HepG2 (cell line): ENCODE measurements at regions not wholly inside any gene's neighbourhood (a gene's known extent, or its start where the extent isn't known, plus 50 kb on each side); places are given as distances from the start of the nearest gene placed in this dataset.

Experiments used
- ATAC-seq: fragments of 200-7000 bp; cut with Tn5 transposase; 3 replicates; pipeline ENCODE4 v1.9.1; 2020; ENCODE audit warnings: mild to moderate bottlenecking, moderate library complexity
- BruUV-seq: library from RNA; stranded (reverse); fragments of 400-500 nt; replicated peaks from 2 replicates; lab custom pipeline; 2021; lab: Mats Ljungman, UMichigan
- CTCF ChIA-PET: fragments of 300-600 bp; formaldehyde crosslinking; extraction: SDS; loops from one replicate; lab custom pipeline; 2021; ENCODE audit warnings: low total read pairs, inconsistent platforms, low intra/inter-chr PET ratio; lab: Yijun Ruan, JAX
- POLR2A ChIA-PET: fragments of 350-600 bp; sonication (Branson Sonifier 250); formaldehyde crosslinking; loops from one replicate; lab custom pipeline; 2020; ENCODE audit warnings: antibody characterized with exemption, inconsistent platforms; lab: Yijun Ruan, JAX
- DNase-seq: peaks from one replicate; pipeline ENCODE4 v3.0.0-alpha.2; 2015; ENCODE audit warnings: low spot score
- FAIRE-seq: peaks from 3 replicates; lab custom pipeline; 2011; peaks lifted over from hg19 to GRCh38; lab: Jason Lieb, UNC
- H2AFZ ChIP-seq: one replicate; pipeline ENCODE4 v1.6.1; 2011; ENCODE audit warnings: low read length, inconsistent platforms
- H3K27ac ChIP-seq: fragments of 300-600 bp; 3 replicates; pipeline ENCODE4 v1.8.0; 2011; ENCODE audit warnings: mixed run types, mild to moderate bottlenecking, mixed read lengths, low read length, inconsistent platforms; ENCODE audit not compliant: insufficient read depth; ENCODE audit errors: extremely low read length
- H3K27me3 ChIP-seq, 2 experiments: fragments of 200-600 bp in 1 of 2; 2 replicates in 1 of 2; 3 replicates in 1 of 2; pipeline versions ENCODE4 v1.6.0 to v1.8.0; 2011; ENCODE audit warnings: low read length in 2 of 2, mild to moderate bottlenecking in 2 of 2, moderate library complexity in 2 of 2, inconsistent platforms in 1 of 2; ENCODE audit not compliant: insufficient read depth in 2 of 2, control insufficient read depth in 1 of 2
- H3K36me3 ChIP-seq, 2 experiments: fragments of 200-600 bp in 1 of 2; replicated peaks in 1 of 2; 2 replicates in 1 of 2; 3 replicates in 1 of 2; pipeline versions ENCODE4 v1.5.1 to v1.8.0; 2011; ENCODE audit warnings: low read length in 2 of 2, inconsistent platforms in 1 of 2; ENCODE audit not compliant: insufficient read depth in 2 of 2, control insufficient read depth in 1 of 2
- H3K4me1 ChIP-seq: 2 replicates; pipeline ENCODE4 v1.5.1; 2012; ENCODE audit warnings: low read length, inconsistent platforms; ENCODE audit not compliant: insufficient read depth
- H3K4me2 ChIP-seq: 2 replicates; pipeline ENCODE4 v1.6.0; 2011; ENCODE audit warnings: low read depth, low read length, inconsistent platforms
- H3K4me3 ChIP-seq, 3 experiments: fragments of 200-600 bp in 1 of 3; sonication (generic), shearing (Covaris generic) in 1 of 3; replicated peaks in 1 of 3; 2 replicates each; pipeline ENCODE4 v1.5.1; 2011 to 2016; ENCODE audit warnings: low read length in 3 of 3, inconsistent platforms in 2 of 3, low read depth in 2 of 3, mild to moderate bottlenecking in 2 of 3, control low read depth in 1 of 3, mixed read lengths in 1 of 3; ENCODE audit not compliant: insufficient read depth in 1 of 3
- H3K79me2 ChIP-seq: one replicate; pipeline ENCODE4 v1.6.1; 2011; ENCODE audit warnings: low read length, inconsistent platforms; ENCODE audit not compliant: insufficient read depth
- H3K9ac ChIP-seq: 2 replicates; pipeline ENCODE4 v1.6.0; 2011; ENCODE audit warnings: mild to moderate bottlenecking, low read depth, low read length, inconsistent platforms; ENCODE audit not compliant: insufficient read depth
- H3K9me3 ChIP-seq: 2 replicates; pipeline ENCODE4 v1.5.1; 2012; ENCODE audit warnings: mild to moderate bottlenecking, low read length
- H4K20me1 ChIP-seq: 2 replicates; pipeline ENCODE4 v1.6.0; 2011; ENCODE audit warnings: inconsistent platforms, mild to moderate bottlenecking, low read length, moderate library complexity; ENCODE audit not compliant: insufficient read depth
- HNF4A ChIP-seq: sonication (generic); formaldehyde crosslinking; IDR thresholded peaks from 2 replicates; pipeline ENCODE4 v1.4.0; 2020; ENCODE audit warnings: missing genetic modification reagents
- RFX1 ChIP-seq: fragments of 450-650 bp; IDR thresholded peaks from 2 replicates; pipeline ENCODE4 v1.6.1; 2017
- TP53 ChIP-seq: sonication (generic); formaldehyde crosslinking; conservative IDR thresholded peaks from 2 replicates; pipeline ENCODE4 v1.4.0; 2020; ENCODE audit warnings: missing genetic modification reagents
- ZHX1 ChIP-seq: sonication (generic); formaldehyde crosslinking; IDR thresholded peaks from 2 replicates; pipeline ENCODE4 v1.8.1; 2022; ENCODE audit warnings: low read depth, mild to moderate bottlenecking, missing genetic modification reagents
- WGBS: methylation state at CpG from one replicate; pipeline ENCODE4 v1.1.6; 2017; ENCODE audit warnings: low lambda C conversion rate; 5-methylcytosine and 5-hydroxymethylcytosine counted together
- in situ Hi-C: cut with HindIII; loops from 2 replicates; pipeline ENCODE4 v1.10.0; 2017; ENCODE audit warnings: low pct_unique_long_range_greater_than_20kb; ENCODE audit not compliant: extremely low pct_ligation_motif_present
- intact Hi-C: fragments of 100-400 bp; cut with micrococcal nuclease; formaldehyde crosslinking; loops from one replicate; pipeline ENCODE4 v1.10.0; 2022; ENCODE audit not compliant: unreplicated experiment

GRCh38 chr16:86027373-86028126 lies 128.6 kb downstream of the IRF8 start:
- H3K9me3 ChIP-seq = peaks cover 8% of the 10 kb centered on the region
- in situ Hi-C loops (no loop called here), intact Hi-C loops (no loop called here)
- TF ChIP-seq ZHX1 (CRISPR knock-in tag) (no peak), RFX1 (no peak)
- H3K9ac ChIP-seq = no peak overlapping the region
- no peak overlapping the region for H2AFZ ChIP-seq
- no peak overlapping the region for H3K27ac ChIP-seq
- DNase-seq (no peak), ATAC-seq (no peak), FAIRE-seq (no peak)
- peaks cover 10 to 29% of the 10 kb centered on the region in 2 experiments; a peak in 4 of 5 replicates for H3K27me3 ChIP-seq
- no TSS peak for BruUV-seq
- no peaks in the 10 kb centered on the region for H4K20me1 ChIP-seq
- H3K4me2 ChIP-seq = no peak overlapping the region
- H3K4me3 ChIP-seq = no peak overlapping the region
- ChIA-PET POLR2A (no interaction called here), CTCF (no interaction called here)
- no peaks in the 10 kb centered on the region for H3K36me3 ChIP-seq
- 28% methylated on average over 11 of the region's 11 CpGs for WGBS
- H3K4me1 ChIP-seq = no peaks in the 10 kb centered on the region
- no peaks in the 10 kb centered on the region for H3K79me2 ChIP-seq

GRCh38 chr16:86029131-86029741 lies 130.3 kb downstream of the IRF8 start:
- Histone ChIP-seq H3K27me3 (peaks cover 11 to 29% of the 10 kb centered on the region in 2 experiments; a peak in 4 of 5 replicates), H3K36me3 (no peaks in the 10 kb centered on the region), H3K27ac (no peak overlapping the region), H3K79me2 (no peaks in the 10 kb centered on the region), H2AFZ (no peak overlapping the region), H3K9ac (no peak overlapping the region), H3K4me1 (no peaks in the 10 kb centered on the region), H3K4me2 (no peak overlapping the region), H4K20me1 (no peaks in the 10 kb centered on the region), H3K4me3 (no peak overlapping the region), H3K9me3 (peaks cover 7% of the 10 kb centered on the region)
- FAIRE-seq (no peak), ATAC-seq (no peak), DNase-seq (no peak)
- ChIA-PET CTCF (no interaction called here), POLR2A (no interaction called here)
- WGBS = 41% methylated on average over 16 of the region's 20 CpGs
- BruUV-seq = no TSS peak
- in situ Hi-C loops = no loop called here
- intact Hi-C loops = no loop called here
- TF ChIP-seq TP53 (CRISPR knock-in tag) (no peak), HNF4A (CRISPR knock-in tag) (peak; percentile 37)
